Adrenal gland (tissue), 9 donors: ENCODE measurements at regions not wholly inside any gene's neighbourhood (a gene's known extent, or its start where the extent isn't known, plus 50 kb on each side); places are given as distances from the start of the nearest gene placed in this dataset.

ENCODE experiments used
- DNase-seq, 7 donors: peaks; one replicate each; pipeline ENCODE4 v3.0.0-alpha.2; 2019 to 2020
- H3K27ac ChIP-seq, 5 donors: fragments of 200-600 bp; sonication (generic) in 4 of 5; 1 replicate in 3 of 5; 2 replicates in 2 of 5; pipeline versions ENCODE4 v1.5.1 to v1.8.0; 2016 to 2020; ENCODE audit warnings: mild to moderate bottlenecking in 1 of 5
- H3K27me3 ChIP-seq: fragments of 200-600 bp; 2 replicates; pipeline ENCODE4 v1.8.0; 2021
- H3K36me3 ChIP-seq, 2 donors: fragments of 200-600 bp; replicated peaks in 1 of 2; 1 replicate in 1 of 2; 2 replicates in 1 of 2; pipeline versions ENCODE4 v1.5.1 to v1.8.0; 2018 to 2022
- H3K4me1 ChIP-seq, 2 donors: fragments of 200-600 bp; replicated peaks in 1 of 2; 1 replicate in 1 of 2; 2 replicates in 1 of 2; pipeline versions ENCODE4 v1.5.1 to v1.8.0; 2018 to 2021
- H3K4me3 ChIP-seq, 4 donors: fragments of 200-600 bp; sonication (generic) in 3 of 4; one replicate each; pipeline ENCODE4 v1.5.1; 2016 to 2018
- H3K9me3 ChIP-seq, 3 donors: fragments of 200-600 bp; sonication (generic) in 1 of 3; replicated peaks in 1 of 3; 1 replicate in 2 of 3; 2 replicates in 1 of 3; pipeline versions ENCODE4 v1.5.1 to v1.8.0; 2016 to 2021
- CTCF ChIP-seq, 6 experiments: fragments of 450-650 bp in 4 of 6; fragments of 200-600 bp in 2 of 6; sonication (generic) in 1 of 6; IDR thresholded peaks; 1 replicate in 5 of 6; 2 replicates in 1 of 6; pipeline versions ENCODE4 v1.5.1 to v1.8.0; 2016 to 2021; ENCODE audit warnings: antibody characterized with exemption in 6 of 6, mild to moderate bottlenecking in 2 of 6, moderate library complexity in 1 of 6
- POLR2A ChIP-seq, 2 donors: fragments of 450-650 bp; IDR thresholded peaks; one replicate each; pipeline ENCODE4 v1.6.1; 2017; ENCODE audit warnings: antibody characterized with exemption in 2 of 2, mild to moderate bottlenecking in 2 of 2, moderate library complexity in 1 of 2
- WGBS, 4 donors: extraction: QIAGEN DNeasy Blood & Tissue Kit in 2 of 4; methylation state at CpG; one replicate each; pipeline versions ENCODE4 v1.1.5 to v1.1.7; 2013 to 2017; 5-methylcytosine and 5-hydroxymethylcytosine counted together
- intact Hi-C, 2 donors: fragments of 100-400 bp; cut with DNase I; formaldehyde crosslinking; loops; one replicate each; pipeline versions ENCODE4 v1.14.1 to v1.15.0; 2022 to 2023
- donor health status: healthy with polysubstance abuse.
- donor health status: Bipolar disorder and iron deficiency.
- donor health status: DM: yes; HTN: yes; CAD: no.
- donor health status: DM: no; HTN: no; CAD: no.
- donor health status: DM: no; HTN: no; CAD: no.

GRCh38 chr3:124451630-124452317 lies 278.5 kb upstream of the UMPS start:
- DNase-seq: no peak
- Histone ChIP-seq H3K27me3 (no peaks in the 10 kb centered on the region), H3K9me3 (no peaks in the 10 kb centered on the region), H3K36me3 (no peaks in the 10 kb centered on the region), H3K4me1 (no peaks in the 10 kb centered on the region), H3K27ac (no peak overlapping the region), H3K4me3 (no peak overlapping the region)
- intact Hi-C loops: no loop called here
- 75 to 94% (median 92%) methylated on average over 3 of the region's 3 CpGs for WGBS, 4 donors
- TF ChIP-seq CTCF (IDR thresholded peaks at IDR 0.05) (no peak), POLR2A (IDR thresholded peaks at IDR 0.05) (no peak)

- intact Hi-C loops: no loop called here
- no peaks in the 10 kb centered on the region for H3K9me3 ChIP-seq
- no peak overlapping the region for H3K27ac ChIP-seq
- H3K4me1 ChIP-seq: no peaks in the 10 kb centered on the region
- H3K4me3 ChIP-seq: no peak overlapping the region
- H3K36me3 ChIP-seq: no peaks in the 10 kb centered on the region
- no peaks in the 10 kb centered on the region for H3K27me3 ChIP-seq
- 85 to 93% (median 89%) methylated on average over 4 of the region's 4 CpGs for WGBS, 4 donors
- TF ChIP-seq CTCF (IDR thresholded peaks at IDR 0.05): no peak
- TF ChIP-seq POLR2A (IDR thresholded peaks at IDR 0.05): no peak
- DNase-seq: no peak
These were observed 277.1 kb upstream of the UMPS start for GRCh38 chr3:124453189-124453588.

GRCh38 chr3:124455891-124456290 lies 274.4 kb upstream of the UMPS start:
- Histone ChIP-seq H3K9me3 (no peaks in the 10 kb centered on the region), H3K27me3 (no peaks in the 10 kb centered on the region), H3K4me1 (no peaks in the 10 kb centered on the region), H3K4me3 (no peak overlapping the region), H3K36me3 (no peaks in the 10 kb centered on the region), H3K27ac (no peak overlapping the region)
- intact Hi-C loops: no loop called here
- TF ChIP-seq CTCF (IDR thresholded peaks at IDR 0.05): no peak
- no peak for TF ChIP-seq POLR2A (IDR thresholded peaks at IDR 0.05)
- no peak for DNase-seq

- H3K4me1 ChIP-seq: no peaks in the 10 kb centered on the region
- H3K9me3 ChIP-seq: no peaks in the 10 kb centered on the region
- intact Hi-C loops: no loop called here
- no peaks in the 10 kb centered on the region for H3K36me3 ChIP-seq
- DNase-seq: no peak
- H3K4me3 ChIP-seq: no peak overlapping the region
- TF ChIP-seq POLR2A (IDR thresholded peaks at IDR 0.05): no peak
- no peak for TF ChIP-seq CTCF (IDR thresholded peaks at IDR 0.05)
- no peaks in the 10 kb centered on the region for H3K27me3 ChIP-seq
- WGBS, 4 donors: 92 to 97% (median 94%) methylated on average over 11 of the region's 11 CpGs
- no peak overlapping the region for H3K27ac ChIP-seq
These were observed 273.7 kb upstream of the UMPS start for GRCh38 chr3:124456506-124456905.
